Activated naive CD4-positive, alpha-beta T cell treated with anti-CD3 and anti-CD28 coated beads for 36 hours (primary cell): ENCODE measurements at regions not wholly inside any gene's neighbourhood (a gene's known extent, or its start where the extent isn't known, plus 50 kb on each side); places are given as distances from the start of the nearest gene placed in this dataset.

Experiments
- CTCF ChIA-PET: fragments of 350-600 bp; sonication (Branson Sonifier 250); formaldehyde crosslinking; loops from one replicate; lab custom pipeline; 2021; ENCODE audit warnings: antibody characterized with exemption; lab: Charles Lee
- DNase-seq: peaks from one replicate; pipeline ENCODE4 v3.0.0-alpha.2; 2020
- H3K27ac Mint-ChIP-seq: one replicate; pipeline ENCODE4 v1.8.0; 2021; ENCODE audit warnings: mild to moderate bottlenecking, mixed read lengths
- H3K27me3 Mint-ChIP-seq: one replicate; pipeline ENCODE4 v1.8.0; 2021; ENCODE audit warnings: low read depth, mixed read lengths
- H3K36me3 Mint-ChIP-seq: one replicate; pipeline ENCODE4 v1.8.0; 2021; ENCODE audit warnings: low read depth, mixed read lengths
- H3K4me1 Mint-ChIP-seq: one replicate; pipeline ENCODE4 v1.8.0; 2021; ENCODE audit warnings: low read depth, mixed read lengths
- H3K4me3 Mint-ChIP-seq: one replicate; pipeline ENCODE4 v1.8.0; 2021; ENCODE audit warnings: mild to moderate bottlenecking, moderate library complexity, mixed read lengths
- H3K9me3 Mint-ChIP-seq: one replicate; pipeline ENCODE4 v1.8.0; 2021; ENCODE audit warnings: mixed read lengths
- intact Hi-C: fragments of 100-400 bp; cut with micrococcal nuclease; formaldehyde crosslinking; loops from one replicate; pipeline ENCODE4 v1.15.1; 2023

- CTCF ChIA-PET, result no interaction called here
- Mint-ChIP-seq H3K4me1 (no peaks in the 10 kb centered on the region), H3K27ac (no peak overlapping the region), H3K27me3 (no peaks in the 10 kb centered on the region), H3K4me3 (no peak overlapping the region), H3K9me3 (no peaks in the 10 kb centered on the region), H3K36me3 (no peaks in the 10 kb centered on the region)
- intact Hi-C loops, result no loop called here
- no peak for DNase-seq
These were observed 285.7 kb upstream of the MME start for GRCh38 chr3:154794391-154794790.

GRCh38 chr3:154792828-154793227 is 287.3 kb upstream of the MME start:
- intact Hi-C loops, result no loop called here
- no peaks in the 10 kb centered on the region for H3K9me3 Mint-ChIP-seq
- no peak overlapping the region for H3K4me3 Mint-ChIP-seq
- no peak for DNase-seq
- H3K36me3 Mint-ChIP-seq, result no peaks in the 10 kb centered on the region
- H3K27me3 Mint-ChIP-seq, result no peaks in the 10 kb centered on the region
- no peak overlapping the region for H3K27ac Mint-ChIP-seq
- no peaks in the 10 kb centered on the region for H3K4me1 Mint-ChIP-seq
- CTCF ChIA-PET, result no interaction called here

GRCh38 chr3:154791611-154792010 is 288.5 kb upstream of the MME start:
- Mint-ChIP-seq H3K27me3 (no peaks in the 10 kb centered on the region), H3K4me1 (no peaks in the 10 kb centered on the region), H3K4me3 (no peak overlapping the region), H3K9me3 (no peaks in the 10 kb centered on the region), H3K27ac (no peak overlapping the region), H3K36me3 (no peaks in the 10 kb centered on the region)
- CTCF ChIA-PET, result interaction anchor here (0.6 kb wide), 1 partner anchor 529 kb away, joined by 3 read pairs; no protein-coding TSS in a partner anchor
- intact Hi-C loops, result no loop called here
- DNase-seq, result no peak

GRCh38 chr3:154786724-154787123 is 293.4 kb upstream of the MME start:
- Mint-ChIP-seq H3K36me3 (no peaks in the 10 kb centered on the region), H3K4me3 (no peak overlapping the region), H3K4me1 (no peaks in the 10 kb centered on the region), H3K9me3 (no peaks in the 10 kb centered on the region), H3K27ac (no peak overlapping the region), H3K27me3 (no peaks in the 10 kb centered on the region)
- CTCF ChIA-PET, result no interaction called here
- intact Hi-C loops, result no loop called here
- no peak for DNase-seq

- CTCF ChIA-PET, result no interaction called here
- H3K36me3 Mint-ChIP-seq, result no peaks in the 10 kb centered on the region
- H3K4me1 Mint-ChIP-seq, result no peaks in the 10 kb centered on the region
- H3K4me3 Mint-ChIP-seq, result no peak overlapping the region
- intact Hi-C loops, result no loop called here
- H3K27ac Mint-ChIP-seq, result no peak overlapping the region
- H3K27me3 Mint-ChIP-seq, result no peaks in the 10 kb centered on the region
- no peak for DNase-seq
- H3K9me3 Mint-ChIP-seq, result no peaks in the 10 kb centered on the region
These were observed 296.6 kb upstream of the MME start for GRCh38 chr3:154783521-154783931.

GRCh38 chr3:154783061-154783460 is 297.1 kb upstream of the MME start:
- CTCF ChIA-PET, result no interaction called here
- H3K4me3 Mint-ChIP-seq, result no peak overlapping the region
- H3K27me3 Mint-ChIP-seq, result no peaks in the 10 kb centered on the region
- H3K4me1 Mint-ChIP-seq, result no peaks in the 10 kb centered on the region
- no peaks in the 10 kb centered on the region for H3K36me3 Mint-ChIP-seq
- intact Hi-C loops, result no loop called here
- no peak for DNase-seq
- H3K27ac Mint-ChIP-seq, result no peak overlapping the region
- H3K9me3 Mint-ChIP-seq, result no peaks in the 10 kb centered on the region

GRCh38 chr3:154782151-154782550 is 298.0 kb upstream of the MME start:
- no peak for DNase-seq
- H3K4me1 Mint-ChIP-seq, result no peaks in the 10 kb centered on the region
- intact Hi-C loops, result no loop called here
- no peak overlapping the region for H3K27ac Mint-ChIP-seq
- H3K27me3 Mint-ChIP-seq, result no peaks in the 10 kb centered on the region
- H3K9me3 Mint-ChIP-seq, result no peaks in the 10 kb centered on the region
- no peak overlapping the region for H3K4me3 Mint-ChIP-seq
- H3K36me3 Mint-ChIP-seq, result no peaks in the 10 kb centered on the region
- CTCF ChIA-PET, result interaction anchor here (0.6 kb wide), 1 partner anchor 518 kb away, joined by 3 read pairs; no protein-coding TSS in a partner anchor

- H3K4me1 Mint-ChIP-seq, result no peaks in the 10 kb centered on the region
- H3K27me3 Mint-ChIP-seq, result no peaks in the 10 kb centered on the region
- DNase-seq, result no peak
These were observed 298.5 kb upstream of the MME start for GRCh38 chr3:154781595-154781994.

GRCh38 chr3:154780263-154780662 is 299.9 kb upstream of the MME start:
- Mint-ChIP-seq H3K27ac (no peak overlapping the region), H3K27me3 (no peaks in the 10 kb centered on the region), H3K4me1 (no peaks in the 10 kb centered on the region), H3K36me3 (no peaks in the 10 kb centered on the region), H3K9me3 (no peaks in the 10 kb centered on the region), H3K4me3 (no peak overlapping the region)
- intact Hi-C loops, result no loop called here
- CTCF ChIA-PET, result no interaction called here
- DNase-seq, result no peak

More at GRCh38 chr3:154781595-154781994, 298.5 kb upstream of the MME start:
- Mint-ChIP-seq H3K27ac (no peak overlapping the region), H3K36me3 (no peaks in the 10 kb centered on the region), H3K4me3 (no peak overlapping the region), H3K9me3 (no peaks in the 10 kb centered on the region)
- intact Hi-C loops, result no loop called here
- CTCF ChIA-PET, result interaction anchor here (0.6 to 0.9 kb wide), 2 partner anchors 44 to 518 kb away, joined by 3 read pairs; no protein-coding TSS in a partner anchor

GRCh38 chr3:154779571-154779970 is 300.5 kb upstream of the MME start:
- CTCF ChIA-PET, result no interaction called here
- Mint-ChIP-seq H3K27me3 (no peaks in the 10 kb centered on the region), H3K4me1 (no peaks in the 10 kb centered on the region), H3K9me3 (no peaks in the 10 kb centered on the region), H3K27ac (no peak overlapping the region), H3K4me3 (no peak overlapping the region), H3K36me3 (no peaks in the 10 kb centered on the region)
- intact Hi-C loops, result no loop called here
- DNase-seq, result no peak

GRCh38 chr3:154778057-154778456 is 302.1 kb upstream of the MME start:
- CTCF ChIA-PET, result no interaction called here
- Mint-ChIP-seq H3K9me3 (no peaks in the 10 kb centered on the region), H3K4me1 (no peaks in the 10 kb centered on the region), H3K27me3 (no peaks in the 10 kb centered on the region), H3K27ac (no peak overlapping the region), H3K36me3 (no peaks in the 10 kb centered on the region), H3K4me3 (no peak overlapping the region)
- DNase-seq, result no peak
- intact Hi-C loops, result no loop called here

- no peak overlapping the region for H3K27ac Mint-ChIP-seq
- DNase-seq, result no peak
- CTCF ChIA-PET, result interaction anchor here (0.9 to 1.0 kb wide), 2 partner anchors 13 to 19 kb away, joined by 3 read pairs; no protein-coding TSS in a partner anchor
These were observed 303.4 kb upstream of the MME start for GRCh38 chr3:154776549-154777225.

GRCh38 chr3:154775821-154776548 is 304.1 kb upstream of the MME start:
- H3K4me3 Mint-ChIP-seq, result no peak overlapping the region
- H3K27me3 Mint-ChIP-seq, result no peaks in the 10 kb centered on the region
- peaks cover 2% of the 10 kb centered on the region for H3K9me3 Mint-ChIP-seq
- intact Hi-C loops, result no loop called here
- no peaks in the 10 kb centered on the region for H3K4me1 Mint-ChIP-seq
- H3K27ac Mint-ChIP-seq, result no peak overlapping the region
- no peaks in the 10 kb centered on the region for H3K36me3 Mint-ChIP-seq
- CTCF ChIA-PET, result interaction anchor here (0.9 to 1.0 kb wide), 2 partner anchors 14 to 18 kb away, joined by 3 read pairs; no protein-coding TSS in a partner anchor
- no peak for DNase-seq

More at GRCh38 chr3:154776549-154777225, 303.4 kb upstream of the MME start:
- H3K36me3 Mint-ChIP-seq, result no peaks in the 10 kb centered on the region
- H3K27me3 Mint-ChIP-seq, result no peaks in the 10 kb centered on the region
- intact Hi-C loops, result no loop called here
- no peaks in the 10 kb centered on the region for H3K4me1 Mint-ChIP-seq
- H3K4me3 Mint-ChIP-seq, result no peak overlapping the region
- no peaks in the 10 kb centered on the region for H3K9me3 Mint-ChIP-seq
